DMS53 treated with DMSO at 0.1 percent for 48 hours (cell line): ENCODE measurements at regions not wholly inside any gene's neighbourhood (a gene's known extent, or its start where the extent isn't known, plus 50 kb on each side); places are given as distances from the start of the nearest gene placed in this dataset.

Experiments
- DNase-seq: peaks from one replicate; lab custom pipeline; 2025; ENCODE audit not compliant: unreplicated experiment; lab: John Stamatoyannopoulos, UW

DNA sequence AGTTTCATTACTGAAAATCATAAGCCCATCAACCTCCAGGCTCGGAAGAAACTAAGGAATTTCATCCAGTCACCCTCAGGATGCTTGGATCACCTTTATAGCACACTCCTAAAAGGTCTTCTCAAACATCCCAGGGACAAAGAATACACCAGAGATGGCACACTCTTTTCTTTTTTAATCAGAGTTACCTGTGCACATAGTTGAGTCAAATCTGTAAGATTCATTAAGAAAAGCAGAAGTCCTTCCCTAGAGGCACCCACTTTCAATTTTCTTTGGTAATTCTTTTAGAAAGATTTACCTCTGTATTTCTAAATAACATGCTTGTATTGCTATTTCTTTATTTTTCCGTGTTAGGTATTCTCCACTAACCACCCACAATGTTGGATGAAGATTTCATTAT lies 50.6 kb upstream of the IL6 start:
- no peak for DNase-seq

DNA sequence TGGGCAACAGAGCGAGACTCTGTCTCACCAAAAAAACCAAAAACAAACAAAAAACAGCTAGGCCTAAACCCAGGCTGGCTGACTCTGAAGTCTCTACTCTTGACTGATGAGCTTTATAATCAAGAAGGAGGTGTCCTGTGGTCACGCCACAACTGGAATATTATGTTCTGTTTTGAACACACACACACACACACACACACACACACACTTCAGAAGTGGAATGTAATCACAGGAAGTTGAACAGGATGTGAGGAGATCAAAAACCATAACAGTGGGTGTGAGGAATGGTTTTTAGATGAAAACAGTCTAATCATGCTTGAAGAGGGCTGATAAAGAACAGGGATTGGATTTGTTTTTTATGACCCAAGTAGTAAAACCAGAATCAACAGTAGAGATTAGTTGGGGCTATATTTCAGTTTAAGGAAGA lies 51.1 kb upstream of the IL6 start:
- DNase-seq: peak; percentile 86

DNA sequence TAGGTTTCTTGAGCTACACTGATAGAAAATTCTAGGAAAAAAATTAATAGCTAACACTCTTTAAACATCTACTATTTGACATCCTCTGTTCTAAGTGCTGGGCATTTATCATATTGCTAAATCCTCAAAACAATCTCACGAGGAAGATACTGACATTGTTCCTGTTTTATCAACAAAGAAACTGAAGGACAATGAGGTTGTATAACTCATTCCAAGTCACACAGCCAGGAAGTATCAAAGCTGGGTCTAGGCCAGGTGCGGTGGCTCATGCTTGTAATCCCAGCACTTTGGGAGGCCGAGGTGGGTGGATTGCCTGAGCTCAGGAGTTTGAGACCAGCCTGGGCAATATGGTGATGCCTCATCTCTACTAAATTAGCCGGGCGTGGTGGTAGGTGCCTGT lies 51.6 kb upstream of the IL6 start:
- DNase-seq: peak; percentile 46

DNA sequence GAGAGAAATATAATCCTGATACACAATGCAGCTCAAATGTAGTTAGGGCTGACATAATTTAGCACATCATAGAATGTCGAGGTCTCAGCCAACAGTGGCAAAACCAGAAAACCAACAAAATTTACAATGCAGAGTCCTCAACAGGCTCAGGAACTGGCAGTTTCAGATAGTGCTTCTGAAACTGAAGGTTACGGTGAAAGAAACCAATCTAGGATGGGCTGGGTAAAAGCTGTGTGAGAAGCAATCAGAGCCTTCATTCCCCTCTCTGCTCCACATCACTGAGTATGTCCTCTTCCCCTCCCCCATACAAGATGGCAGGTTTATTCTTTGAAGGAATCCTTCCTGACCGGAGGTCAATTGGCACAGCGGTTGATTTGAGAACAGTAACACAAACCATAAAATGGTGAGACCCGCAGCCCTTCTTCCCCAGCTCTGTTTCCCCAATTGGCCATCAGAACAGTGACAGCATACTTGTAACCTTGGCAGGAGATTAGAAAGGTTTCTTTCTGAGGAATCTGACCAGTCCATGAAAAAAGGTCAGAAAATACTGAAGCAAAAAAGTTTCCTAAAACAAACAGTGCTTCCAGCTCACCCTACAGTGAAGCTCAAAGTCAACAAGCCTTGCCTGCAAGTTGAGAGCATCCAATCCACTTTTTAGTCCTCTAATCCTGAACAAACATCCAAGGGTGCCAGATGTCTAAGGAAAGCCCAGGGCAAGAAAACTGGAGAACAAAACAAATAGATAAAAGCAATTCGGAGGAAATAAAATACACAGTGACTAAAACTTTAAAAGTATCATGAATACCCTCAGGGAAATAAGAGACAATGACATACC lies 53.9 kb upstream of the IL6 start:
- peak; percentile 96 for DNase-seq

DNA sequence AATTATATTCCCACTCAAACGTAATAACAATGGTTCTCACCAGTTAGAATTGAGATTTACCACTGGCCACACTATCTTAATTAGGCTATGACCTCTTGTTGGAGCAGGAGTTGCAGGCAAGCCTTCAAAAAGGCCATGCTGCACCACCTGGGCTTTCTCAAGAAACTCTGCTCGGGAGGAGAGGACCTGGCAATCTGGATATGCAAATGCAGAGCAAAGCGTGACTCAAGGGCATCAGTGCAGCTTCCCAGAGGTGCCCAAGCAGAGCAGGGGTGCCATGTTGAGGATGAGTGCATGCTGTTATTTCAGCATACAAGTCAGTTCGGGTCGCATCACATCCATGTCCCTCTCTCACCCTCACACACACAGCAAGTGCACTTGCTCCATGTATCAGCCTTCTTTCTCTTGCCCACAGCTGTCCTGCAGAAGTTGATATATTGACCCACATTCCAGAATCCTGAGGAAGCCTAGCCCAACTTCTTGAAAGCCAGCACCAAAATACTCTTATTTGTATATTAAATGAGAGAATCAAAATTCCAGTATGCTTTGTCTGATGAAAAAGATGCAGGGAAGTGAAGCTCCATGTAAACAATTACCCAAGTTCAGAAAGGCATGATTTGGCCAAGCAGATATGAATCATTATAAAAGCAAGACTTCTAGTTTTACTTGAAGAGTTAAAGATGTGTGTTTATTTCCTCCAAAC lies 55.7 kb upstream of the IL6 start:
- no peak for DNase-seq

DNA sequence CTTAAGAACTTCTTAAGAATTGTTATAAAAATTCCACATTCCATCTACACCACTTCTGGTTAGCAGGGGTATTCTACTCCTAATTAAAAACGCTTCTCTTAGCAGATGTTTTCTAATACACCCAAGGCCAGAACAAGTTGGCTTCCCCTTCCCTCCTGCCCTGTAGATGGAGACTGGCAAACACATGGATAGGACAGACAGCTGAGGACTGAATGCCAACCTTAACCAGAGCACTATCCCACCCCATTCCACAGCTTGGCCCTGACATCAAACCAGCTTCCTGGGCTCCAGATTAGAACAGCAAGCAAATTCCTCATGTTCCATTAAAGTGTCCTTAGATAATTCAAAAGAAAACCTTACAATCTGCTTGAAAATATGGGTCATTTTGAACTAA lies 56.6 kb upstream of the IL6 start:
- no peak for DNase-seq

DNA sequence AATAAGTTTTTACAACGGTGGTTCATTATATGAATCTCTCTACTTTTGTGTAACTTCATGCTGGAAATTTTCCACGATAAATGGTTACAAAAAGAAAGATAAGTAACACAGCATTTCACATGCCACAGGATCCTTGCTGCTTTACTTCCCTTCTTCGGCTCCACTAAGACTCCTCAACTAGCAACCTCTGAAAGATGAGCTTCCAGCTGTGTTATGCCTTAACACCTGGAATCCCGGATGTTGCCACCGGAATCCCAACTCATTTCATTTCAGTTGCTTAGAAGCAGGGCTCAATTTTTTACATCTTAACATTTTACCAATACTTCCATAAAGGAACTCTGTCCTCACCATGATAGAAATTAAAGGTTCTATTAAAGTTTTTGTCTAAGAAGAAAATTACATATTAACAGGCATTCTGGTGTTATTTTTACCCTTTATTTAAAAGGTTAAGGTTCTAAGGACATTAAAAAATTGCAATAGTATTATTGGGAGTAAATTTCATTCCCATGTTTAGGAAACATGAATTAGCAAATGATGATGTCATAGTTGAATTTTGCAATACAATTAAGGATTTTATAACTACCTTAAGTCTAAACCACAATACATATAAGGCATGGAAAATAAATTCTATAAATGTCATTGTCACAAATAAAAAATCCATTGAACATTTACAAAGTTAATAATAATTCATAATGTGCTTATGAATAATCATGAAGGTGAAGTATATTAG lies 57.1 kb upstream of the IL6 start:
- DNase-seq: no peak

DNA sequence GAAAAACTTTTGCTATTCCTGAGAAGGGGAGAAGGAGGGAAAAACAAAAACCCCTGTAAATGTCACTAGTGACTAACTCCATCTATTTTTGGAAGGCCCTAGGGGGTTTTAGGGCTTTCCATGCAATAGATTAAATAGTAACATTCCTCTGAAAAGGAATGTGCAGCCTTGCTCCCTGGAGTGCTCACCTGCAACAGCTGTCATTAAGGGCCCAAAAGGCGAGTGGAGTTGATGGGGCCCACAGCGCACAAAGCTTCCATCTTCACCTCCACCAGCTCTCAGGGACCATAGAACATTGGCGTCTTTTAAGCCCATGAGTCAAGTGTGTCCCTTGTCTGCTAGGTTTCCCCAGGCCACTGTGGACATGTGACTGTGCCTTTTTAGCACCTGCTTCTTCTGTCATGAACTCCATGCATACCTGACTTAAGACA lies 58.0 kb upstream of the IL6 start:
- DNase-seq: no peak

DNA sequence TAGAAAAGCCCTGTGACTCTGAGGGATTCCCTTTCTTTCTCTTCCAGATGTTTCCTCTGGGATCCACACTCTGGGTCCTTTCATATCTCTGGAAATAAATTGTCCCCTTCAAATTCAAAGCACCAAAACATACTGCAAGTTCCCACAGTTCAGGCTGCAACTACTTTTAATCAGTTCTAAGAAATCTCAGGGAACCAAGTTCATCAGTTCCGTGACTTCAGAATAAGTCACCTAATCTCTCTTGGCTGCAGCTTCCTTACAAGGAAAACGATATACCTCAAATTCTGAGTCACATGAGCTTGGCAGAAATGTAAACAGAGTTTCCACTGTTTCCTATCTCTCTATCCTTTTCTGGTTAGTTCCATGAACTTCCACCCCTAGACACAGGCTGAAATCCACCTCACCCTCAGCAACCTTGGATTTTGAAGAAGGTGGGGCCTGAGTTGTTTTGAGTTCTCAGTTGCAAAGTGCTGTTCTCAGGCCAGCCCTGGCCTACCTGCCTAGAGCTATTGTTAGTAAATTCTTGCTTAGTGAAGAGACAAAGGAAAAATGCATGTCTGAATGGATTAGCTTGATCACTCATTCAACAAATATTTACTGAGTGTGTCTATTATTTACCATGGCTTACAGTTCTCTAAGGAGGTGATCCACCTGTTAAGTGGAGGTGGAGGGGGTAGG lies 59.3 kb upstream of the IL6 start:
- DNase-seq: peak; percentile 99

DNA sequence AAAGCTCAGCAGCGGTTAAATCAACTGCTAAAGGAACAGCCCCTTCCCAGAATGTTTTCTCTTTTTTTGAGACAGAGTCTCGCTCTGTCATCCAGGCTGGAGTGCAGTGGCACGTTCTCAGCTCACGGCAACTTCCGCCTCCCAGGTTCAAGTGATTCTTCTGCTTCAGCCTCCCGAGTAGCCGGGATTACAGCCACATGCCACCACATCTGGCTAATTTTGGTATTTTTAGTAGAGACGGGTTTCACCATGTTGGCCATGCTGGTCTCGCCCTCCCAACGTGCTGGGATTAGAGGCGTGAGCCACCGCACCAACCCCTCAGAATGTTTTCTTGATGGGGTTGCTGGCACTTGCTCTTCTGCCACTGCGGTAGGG lies 59.8 kb upstream of the IL6 start:
- DNase-seq: no peak

DNA sequence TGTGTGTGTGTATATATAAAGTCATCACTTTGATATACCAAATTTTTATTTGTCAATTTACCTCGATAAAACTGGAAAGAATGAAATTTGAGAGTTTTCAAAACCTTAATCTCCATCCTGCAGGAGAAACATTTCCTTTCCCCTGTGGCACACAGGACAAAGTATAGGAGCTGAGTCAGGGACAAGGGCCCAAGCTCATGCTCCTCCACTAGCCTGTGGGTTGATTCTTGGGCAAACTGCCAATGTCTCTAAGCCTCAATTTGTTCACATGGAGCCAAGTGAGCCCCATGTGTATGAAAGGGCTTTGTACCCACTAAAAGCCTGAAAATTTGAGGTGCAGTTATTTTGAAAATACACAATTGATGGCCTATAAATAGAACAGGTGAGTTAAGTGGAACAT lies 60.3 kb upstream of the IL6 start:
- DNase-seq: peak; percentile 29

DNA sequence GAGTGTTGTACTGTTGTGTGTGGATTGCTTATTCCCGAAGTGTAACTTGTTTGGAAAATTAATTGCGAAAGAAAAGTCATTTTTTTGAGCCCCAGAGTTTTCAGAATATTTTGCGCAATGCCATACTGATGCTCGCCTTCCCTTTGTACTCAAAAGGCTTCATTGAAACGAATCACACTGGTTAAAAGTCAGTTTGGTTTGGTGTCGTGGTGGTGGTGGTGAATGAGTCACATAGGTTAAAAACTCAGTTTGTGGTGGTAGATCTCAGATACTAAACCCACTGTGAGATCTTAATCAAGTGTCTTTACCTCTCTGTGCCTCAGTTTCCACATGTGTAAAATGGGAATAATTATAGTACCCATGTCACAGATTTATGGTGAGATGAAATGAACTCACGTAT lies 61.1 kb upstream of the IL6 start:
- DNase-seq: no peak

DNA sequence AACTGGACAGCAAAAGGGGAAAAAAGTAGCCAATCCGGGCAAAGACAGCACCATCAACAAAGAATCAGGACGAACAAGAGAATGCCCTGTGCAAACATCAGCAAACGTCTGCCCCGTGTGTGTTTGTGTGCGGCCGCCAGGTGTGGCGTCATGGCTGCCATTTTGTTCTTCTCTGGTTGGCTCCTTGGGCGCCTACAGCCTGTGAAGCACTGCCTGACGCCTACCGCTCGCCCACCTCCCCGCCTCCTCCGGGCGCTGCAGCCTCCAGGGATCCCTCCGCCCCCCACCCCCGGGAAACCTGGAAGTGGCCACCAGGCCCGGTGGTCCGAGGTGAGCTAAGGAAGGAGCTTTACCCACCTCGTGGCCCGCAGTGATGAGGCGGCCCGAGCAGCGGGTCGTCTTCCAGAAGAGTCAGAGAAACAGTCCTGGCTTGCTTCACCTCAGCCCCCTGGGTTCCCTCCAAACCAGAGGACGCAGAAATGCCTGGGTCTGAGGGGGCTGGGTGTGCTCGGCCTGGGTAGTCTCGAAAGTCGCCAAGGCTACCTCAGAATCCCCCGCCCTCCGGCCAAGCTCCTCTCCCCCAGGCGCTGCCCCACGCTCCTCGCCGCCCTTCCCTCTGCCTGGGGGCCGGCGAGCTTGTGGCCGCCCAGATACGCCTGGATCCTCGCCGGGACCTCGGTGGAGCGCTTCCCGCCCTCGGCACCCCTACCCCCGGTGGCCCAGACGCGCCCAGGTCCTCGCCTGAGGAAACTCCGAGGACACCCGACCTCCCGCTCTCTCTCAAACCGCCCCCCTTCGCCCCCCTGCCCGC lies 61.8 kb upstream of the IL6 start:
- no peak for DNase-seq

DNA sequence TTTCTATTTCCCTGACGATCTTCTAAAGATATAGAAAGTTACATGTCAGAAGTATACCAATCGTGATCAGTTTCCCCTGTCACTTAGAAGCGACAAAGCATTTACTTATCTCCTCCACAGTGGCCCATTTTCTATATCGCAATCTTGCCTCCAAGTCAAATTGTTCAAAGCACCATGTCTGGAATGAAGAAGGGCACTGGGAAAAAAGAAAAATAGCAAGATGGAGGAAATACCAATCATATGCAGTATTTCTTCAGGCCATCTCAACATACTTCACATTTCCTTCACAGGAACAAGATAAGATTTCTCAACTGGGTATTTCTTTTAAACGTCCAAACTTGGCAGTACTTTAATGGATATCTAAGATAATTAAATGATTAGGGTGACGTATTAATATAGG lies 63.3 kb upstream of the IL6 start:
- DNase-seq: no peak

DNA sequence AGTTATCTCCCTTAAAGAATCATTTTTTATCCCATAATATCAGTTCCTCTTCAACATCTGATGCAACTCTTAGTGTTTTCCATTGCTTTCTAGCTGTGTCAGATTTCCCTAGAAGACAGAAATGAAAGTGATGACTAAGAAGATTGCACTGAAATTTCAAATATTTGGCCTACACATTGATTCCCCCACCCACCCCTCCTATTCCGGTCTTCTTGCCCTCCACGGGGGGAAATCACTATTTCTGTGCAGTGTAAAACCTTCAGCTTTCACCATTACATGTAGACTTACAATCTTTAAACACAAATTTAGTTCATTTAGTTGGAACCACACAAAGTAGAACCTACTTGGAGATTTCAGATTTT lies 63.7 kb upstream of the IL6 start:
- DNase-seq: no peak

DNA sequence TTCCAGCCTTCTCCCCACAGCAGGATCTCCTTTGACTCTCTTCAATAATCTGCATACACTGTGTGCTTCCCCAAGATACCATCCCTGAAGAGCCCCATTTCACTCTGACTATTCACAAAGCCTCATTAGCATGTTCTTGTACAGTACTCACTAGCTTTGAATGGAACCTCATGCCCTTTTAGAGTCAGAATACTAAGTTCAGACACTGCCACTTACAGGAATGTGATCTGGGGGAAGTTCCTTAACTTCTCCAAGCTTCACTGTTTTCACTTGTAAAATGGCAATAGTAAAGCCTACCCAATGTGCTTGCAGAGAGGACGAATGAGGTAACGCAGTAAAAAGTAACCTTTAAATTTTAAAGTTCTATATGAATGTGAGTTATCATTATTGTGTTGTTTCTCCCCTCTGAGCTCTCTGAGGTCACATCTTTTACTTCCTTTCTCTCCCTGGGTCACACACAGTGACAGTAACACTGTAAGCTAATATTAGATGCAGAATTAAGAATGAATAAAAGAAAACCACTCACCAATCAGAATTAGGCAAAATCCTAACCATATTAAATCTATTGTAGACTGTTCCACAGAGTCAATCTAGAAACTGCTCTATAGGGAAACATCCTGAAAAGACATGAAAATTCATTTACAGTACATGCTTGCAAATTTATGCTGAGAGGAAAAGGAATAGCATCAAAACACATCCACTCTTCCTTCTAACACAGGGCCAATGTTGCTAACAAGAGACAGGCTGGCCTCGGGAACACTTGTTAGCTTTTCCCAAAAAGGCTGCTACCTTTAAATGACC lies 64.2 kb upstream of the IL6 start:
- DNase-seq: no peak

DNA sequence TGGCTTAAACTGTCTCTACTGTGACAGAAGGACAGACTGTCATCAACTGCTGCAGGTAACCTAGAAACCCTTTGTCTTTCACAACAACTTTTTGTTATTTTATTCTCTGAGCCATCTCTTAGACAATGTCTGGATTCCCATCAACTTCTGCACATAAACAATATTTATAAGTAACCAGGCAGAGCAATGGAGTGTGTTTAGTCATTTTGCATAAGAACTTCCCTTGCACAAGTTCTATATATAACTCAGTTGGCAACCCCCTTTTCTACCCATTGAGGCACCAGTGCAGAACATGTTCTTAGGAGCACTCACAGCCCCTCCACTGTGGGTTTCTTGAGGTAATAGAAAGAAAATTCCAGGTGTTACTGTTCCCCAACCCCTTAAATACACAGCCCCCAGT lies 65.0 kb upstream of the IL6 start:
- no peak for DNase-seq

DNA sequence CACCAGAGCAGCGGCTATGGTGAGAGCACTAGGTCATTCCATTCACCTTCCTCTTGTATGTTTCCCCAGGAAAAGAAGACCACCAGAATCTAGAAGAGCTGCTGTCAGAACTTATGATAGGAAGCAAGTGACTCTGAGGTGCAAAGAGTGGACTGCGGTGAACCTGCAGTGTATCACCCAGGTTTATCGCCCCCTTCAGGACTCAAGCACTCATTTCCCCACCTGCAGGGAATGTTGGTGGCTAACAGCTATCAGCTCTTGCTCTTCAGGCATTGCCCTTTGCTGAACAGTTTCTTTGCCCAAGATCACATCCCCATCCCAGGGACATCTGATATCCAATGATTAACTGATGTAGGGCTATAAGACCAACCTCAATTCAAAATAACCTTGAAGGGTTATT lies 66.3 kb upstream of the IL6 start:
- DNase-seq: peak; percentile 87

DNA sequence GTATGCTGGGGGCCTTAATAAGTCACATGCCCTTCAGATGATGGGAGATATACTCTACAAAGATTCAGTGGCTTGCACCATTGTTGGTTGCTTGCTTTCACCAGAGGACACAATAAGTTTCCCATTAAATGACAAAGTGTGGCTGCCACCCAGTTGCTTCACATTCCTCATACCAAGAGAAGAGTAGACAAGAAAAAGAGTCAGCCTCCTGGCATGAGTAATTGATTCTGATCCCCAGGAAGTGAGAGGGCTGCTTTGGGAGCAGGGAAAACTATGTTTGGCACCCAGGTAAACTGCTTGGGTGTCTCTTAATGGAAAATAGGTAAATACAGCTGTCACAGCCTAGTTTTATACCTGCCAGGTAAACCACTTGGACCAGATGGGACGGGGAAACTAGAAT lies 66.7 kb upstream of the IL6 start:
- DNase-seq: peak; percentile 87

DNA sequence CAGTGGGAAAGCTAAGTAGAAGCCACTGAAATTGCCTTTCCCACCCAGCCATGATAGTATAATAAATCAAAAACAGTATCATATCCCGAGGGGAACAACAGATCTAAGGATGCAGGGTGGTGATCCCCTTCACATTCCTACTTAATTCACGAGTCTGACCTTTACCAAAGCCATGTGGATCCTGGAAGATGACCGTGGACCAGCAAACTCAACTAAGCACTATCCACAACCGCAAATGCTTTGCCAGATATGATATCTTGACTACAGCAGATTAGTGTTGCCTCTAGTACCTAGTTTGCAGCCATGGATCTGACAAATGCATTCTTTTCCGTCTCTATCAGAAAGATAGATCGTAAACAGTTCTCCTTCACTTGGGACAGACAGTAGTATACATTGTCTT lies 67.3 kb upstream of the IL6 start:
- no peak for DNase-seq
